Uterus (tissue), 3 donors: ENCODE measurements at regions not wholly inside any gene's neighbourhood (a gene's known extent, or its start where the extent isn't known, plus 50 kb on each side); places are given as distances from the start of the nearest gene placed in this dataset.

ENCODE experiments used
- DNase-seq, 2 donors: peaks; one replicate each; pipeline ENCODE4 v3.0.0-alpha.2; 2019 to 2020
- H3K27ac ChIP-seq, 2 donors: fragments of 200-600 bp; sonication (generic); 1 replicate in 1 of 2; 2 replicates in 1 of 2; pipeline ENCODE4 v1.5.1; 2016 to 2018
- H3K27me3 ChIP-seq, 2 donors: fragments of 200-600 bp; sonication (generic); one replicate each; pipeline ENCODE4 v1.5.1; 2018 to 2019; ENCODE audit warnings: control low read depth in 1 of 2
- H3K36me3 ChIP-seq, 2 donors: fragments of 200-600 bp; sonication (generic); one replicate each; pipeline ENCODE4 v1.5.1; 2019; ENCODE audit warnings: control low read depth in 1 of 2
- H3K4me1 ChIP-seq, 2 donors: fragments of 200-600 bp; sonication (generic); one replicate each; pipeline ENCODE4 v1.5.1; 2018 to 2019; ENCODE audit warnings: control low read depth in 1 of 2
- H3K4me3 ChIP-seq, 2 donors: fragments of 200-600 bp; sonication (generic); 1 replicate in 1 of 2; 2 replicates in 1 of 2; pipeline ENCODE4 v1.5.1; 2018 to 2019; ENCODE audit warnings: mild to moderate bottlenecking in 1 of 2
- H3K9me3 ChIP-seq, 2 donors: fragments of 200-600 bp; sonication (generic); one replicate each; pipeline ENCODE4 v1.5.1; 2019; ENCODE audit warnings: control low read depth in 1 of 2
- CTCF ChIP-seq, 4 experiments: fragments of 200-600 bp in 2 of 4; fragments of 450-650 bp in 2 of 4; sonication (generic) in 2 of 4; IDR thresholded peaks; one replicate each; pipeline ENCODE4 v1.5.1; 2016 to 2019; ENCODE audit warnings: antibody characterized with exemption in 4 of 4, mild to moderate bottlenecking in 2 of 4, moderate library complexity in 1 of 4
- POLR2A ChIP-seq, 2 donors: fragments of 450-650 bp; IDR thresholded peaks; one replicate each; pipeline ENCODE4 v1.6.1; 2016; ENCODE audit warnings: antibody characterized with exemption in 2 of 2, mild to moderate bottlenecking in 1 of 2, moderate library complexity in 1 of 2
- intact Hi-C: fragments of 100-400 bp; cut with DNase I; formaldehyde crosslinking; loops from one replicate; pipeline ENCODE4 v1.15.1; 2023; ENCODE audit warnings: low total_unique reads
- donor health status: DM: yes; HTN: yes; CAD: no.

GRCh38 chr3:181631901-181632300 is 79.8 kb upstream of the SOX2 start:
- no peaks in the 10 kb centered on the region for H3K27me3 ChIP-seq
- H3K27ac ChIP-seq, result no peak overlapping the region
- DNase-seq, result no peak
- intact Hi-C loops, result no loop called here
- TF ChIP-seq POLR2A (IDR thresholded peaks at IDR 0.05), result no peak
- no peak for TF ChIP-seq CTCF (IDR thresholded peaks at IDR 0.05)
- no peak overlapping the region for H3K4me3 ChIP-seq
- no peaks in the 10 kb centered on the region for H3K4me1 ChIP-seq
- H3K9me3 ChIP-seq, result no peaks in the 10 kb centered on the region
- no peaks in the 10 kb centered on the region for H3K36me3 ChIP-seq

- H3K4me3 ChIP-seq, result no peak overlapping the region
- H3K9me3 ChIP-seq, result no peaks in the 10 kb centered on the region
- H3K27me3 ChIP-seq, result no peaks in the 10 kb centered on the region
- intact Hi-C loops, result no loop called here
- no peaks in the 10 kb centered on the region for H3K4me1 ChIP-seq
- no peak for DNase-seq
- no peak overlapping the region for H3K27ac ChIP-seq
- H3K36me3 ChIP-seq, result no peaks in the 10 kb centered on the region
- TF ChIP-seq POLR2A (IDR thresholded peaks at IDR 0.05), result no peak
- TF ChIP-seq CTCF (IDR thresholded peaks at IDR 0.05), result no peak
Measured at GRCh38 chr3:181630853-181631252, 80.9 kb upstream of the SOX2 start.

GRCh38 chr3:181629711-181630110 is 82.0 kb upstream of the SOX2 start:
- DNase-seq, result no peak
- Histone ChIP-seq H3K27me3 (no peaks in the 10 kb centered on the region), H3K9me3 (no peaks in the 10 kb centered on the region), H3K4me3 (no peak overlapping the region), H3K36me3 (no peaks in the 10 kb centered on the region), H3K4me1 (no peaks in the 10 kb centered on the region), H3K27ac (no peak overlapping the region)
- TF ChIP-seq POLR2A (IDR thresholded peaks at IDR 0.05) (no peak), CTCF (IDR thresholded peaks at IDR 0.05) (no peak)
- intact Hi-C loops, result no loop called here

- H3K36me3 ChIP-seq, result no peaks in the 10 kb centered on the region
- intact Hi-C loops, result no loop called here
- no peaks in the 10 kb centered on the region for H3K9me3 ChIP-seq
- TF ChIP-seq CTCF (IDR thresholded peaks at IDR 0.05) (no peak), POLR2A (IDR thresholded peaks at IDR 0.05) (no peak)
- H3K4me1 ChIP-seq, result no peaks in the 10 kb centered on the region
- no peak overlapping the region for H3K4me3 ChIP-seq
- DNase-seq, result no peak
- H3K27me3 ChIP-seq, result no peaks in the 10 kb centered on the region
- no peak overlapping the region for H3K27ac ChIP-seq
Measured at GRCh38 chr3:181629029-181629428, 82.7 kb upstream of the SOX2 start.

GRCh38 chr3:181628384-181628783 is 83.3 kb upstream of the SOX2 start:
- intact Hi-C loops, result no loop called here
- H3K9me3 ChIP-seq, result no peaks in the 10 kb centered on the region

More at GRCh38 chr3:181628384-181628783, 83.3 kb upstream of the SOX2 start:
- no peak overlapping the region for H3K4me3 ChIP-seq
- TF ChIP-seq POLR2A (IDR thresholded peaks at IDR 0.05), result no peak
- no peak for TF ChIP-seq CTCF (IDR thresholded peaks at IDR 0.05)
- no peaks in the 10 kb centered on the region for H3K27me3 ChIP-seq
- DNase-seq, result no peak
- no peaks in the 10 kb centered on the region for H3K4me1 ChIP-seq
- H3K27ac ChIP-seq, result no peak overlapping the region
- H3K36me3 ChIP-seq, result no peaks in the 10 kb centered on the region
